Glutamatergic neuron (in vitro differentiated cells): ENCODE measurements at regions not wholly inside any gene's neighbourhood (a gene's known extent, or its start where the extent isn't known, plus 50 kb on each side); places are given as distances from the start of the nearest gene placed in this dataset.
A peak's percentile ranks its signal among the peaks of the same experiment; 100 is the strongest.

Experiments
- DNase-seq: peaks from one replicate; pipeline ENCODE4 v3.0.0; 2022
- H3K27ac Mint-ChIP-seq: one replicate; pipeline ENCODE4 v1.8.0; 2020; ENCODE audit warnings: mild to moderate bottlenecking, mixed read lengths, inconsistent platforms; ENCODE audit not compliant: unreplicated experiment
- H3K27me3 Mint-ChIP-seq: one replicate; pipeline ENCODE4 v1.8.0; 2020; ENCODE audit warnings: mild to moderate bottlenecking, moderate library complexity, mixed read lengths, inconsistent platforms; ENCODE audit not compliant: unreplicated experiment
- H3K36me3 Mint-ChIP-seq: one replicate; pipeline ENCODE4 v1.8.0; 2020; ENCODE audit warnings: mild to moderate bottlenecking, mixed read lengths, inconsistent platforms; ENCODE audit not compliant: unreplicated experiment
- H3K4me1 Mint-ChIP-seq: one replicate; pipeline ENCODE4 v1.8.0; 2020; ENCODE audit warnings: mild to moderate bottlenecking, low read depth, mixed read lengths, inconsistent platforms; ENCODE audit not compliant: unreplicated experiment
- H3K4me3 Mint-ChIP-seq: one replicate; pipeline ENCODE4 v1.8.0; 2020; ENCODE audit warnings: mild to moderate bottlenecking, mixed read lengths, inconsistent platforms; ENCODE audit not compliant: unreplicated experiment
- H3K9me3 Mint-ChIP-seq: one replicate; pipeline ENCODE4 v1.8.0; 2020; ENCODE audit warnings: mild to moderate bottlenecking, moderate library complexity, mixed read lengths, inconsistent platforms; ENCODE audit not compliant: unreplicated experiment
- CTCF ChIP-seq: fragments of 200-600 bp; sonication (generic); IDR thresholded peaks from one replicate; pipeline ENCODE4 v1.5.0; 2021; ENCODE audit not compliant: partially characterized antibody, unreplicated experiment

GRCh38 chr18:24710474-24710873, 250.0 kb downstream of the HRH4 start:
- TF ChIP-seq CTCF: no peak

GRCh38 chr18:24719791-24720190, 259.4 kb downstream of the HRH4 start:
- TF ChIP-seq CTCF: no peak
- Mint-ChIP-seq H3K27ac (no peak overlapping the region), H3K4me1 (peaks cover 3% of the 10 kb centered on the region), H3K36me3 (peaks cover 4% of the 10 kb centered on the region), H3K27me3 (no peaks in the 10 kb centered on the region), H3K4me3 (no peak overlapping the region), H3K9me3 (peaks cover 4% of the 10 kb centered on the region)
- DNase-seq: no peak

More at GRCh38 chr18:24710474-24710873, 250.0 kb downstream of the HRH4 start:
- peaks cover 3% of the 10 kb centered on the region for H3K4me1 Mint-ChIP-seq
- peaks cover 2% of the 10 kb centered on the region for H3K9me3 Mint-ChIP-seq
- H3K27ac Mint-ChIP-seq: no peak overlapping the region
- no peaks in the 10 kb centered on the region for H3K27me3 Mint-ChIP-seq
- H3K4me3 Mint-ChIP-seq: no peak overlapping the region
- DNase-seq: no peak
- H3K36me3 Mint-ChIP-seq: no peaks in the 10 kb centered on the region

- H3K9me3 Mint-ChIP-seq: peaks cover 4% of the 10 kb centered on the region
- TF ChIP-seq CTCF: no peak
- peaks cover 14% of the 10 kb centered on the region for H3K4me1 Mint-ChIP-seq
- H3K36me3 Mint-ChIP-seq: peaks cover 4% of the 10 kb centered on the region
- no peak overlapping the region for H3K4me3 Mint-ChIP-seq
- DNase-seq: no peak
- H3K27ac Mint-ChIP-seq: no peak overlapping the region
- no peaks in the 10 kb centered on the region for H3K27me3 Mint-ChIP-seq
Observed at GRCh38 chr18:24721388-24721787, 261.0 kb downstream of the HRH4 start.

- Mint-ChIP-seq H3K4me1 (peaks cover 34% of the 10 kb centered on the region), H3K27ac (peak overlapping the region; percentile 23), H3K36me3 (no peaks in the 10 kb centered on the region), H3K4me3 (no peak overlapping the region), H3K9me3 (peaks cover 2% of the 10 kb centered on the region), H3K27me3 (peaks cover 6% of the 10 kb centered on the region)
- no peak for DNase-seq
- no peak for TF ChIP-seq CTCF
Observed at GRCh38 chr18:24725644-24726415, 265.4 kb downstream of the HRH4 start.

- Mint-ChIP-seq H3K27me3 (peaks cover 6% of the 10 kb centered on the region), H3K27ac (no peak overlapping the region), H3K36me3 (no peaks in the 10 kb centered on the region), H3K4me1 (peaks cover 31% of the 10 kb centered on the region), H3K4me3 (no peak overlapping the region), H3K9me3 (no peaks in the 10 kb centered on the region)
- DNase-seq: peak; percentile 73
- TF ChIP-seq CTCF: peak; percentile 85
Observed at GRCh38 chr18:24726727-24727492, 266.5 kb downstream of the HRH4 start.
